Spleen (tissue), 11 donors: ENCODE measurements at regions not wholly inside any gene's neighbourhood (a gene's known extent, or its start where the extent isn't known, plus 50 kb on each side); places are given as distances from the start of the nearest gene placed in this dataset.
A peak's percentile ranks its signal among the peaks of the same experiment; 100 is the strongest.
"Not testable (repeated sequence)": the region's sequence is repeated elsewhere in the genome, so short reads cannot be mapped to it uniquely, and the experiment has no call there.

Source experiments
- DNase-seq: peaks from one replicate; pipeline ENCODE4 v3.0.0-alpha.2; 2020
- H3K27ac ChIP-seq, 8 donors: fragments of 200-600 bp; sonication (generic) in 7 of 8; 1 replicate in 4 of 8; 2 replicates in 4 of 8; pipeline versions ENCODE4 v1.5.0 to v1.8.0; 2016 to 2021; ENCODE audit warnings: inconsistent platforms in 4 of 8, mild to moderate bottlenecking in 4 of 8, moderate library complexity in 1 of 8
- H3K27me3 ChIP-seq, 7 donors: fragments of 200-600 bp; sonication (generic) in 6 of 7; replicated peaks in 1 of 7; 1 replicate in 4 of 7; 2 replicates in 3 of 7; pipeline versions ENCODE4 v1.5.0 to v1.8.0; 2016 to 2021; ENCODE audit warnings: inconsistent platforms in 3 of 7, mild to moderate bottlenecking in 1 of 7
- H3K36me3 ChIP-seq, 6 donors: fragments of 200-600 bp; sonication (generic) in 5 of 6; 1 replicate in 4 of 6; 2 replicates in 2 of 6; pipeline versions ENCODE4 v1.5.0 to v1.8.0; 2016 to 2021; ENCODE audit warnings: inconsistent platforms in 2 of 6
- H3K4me1 ChIP-seq, 6 donors: fragments of 200-600 bp; sonication (generic) in 5 of 6; 1 replicate in 3 of 6; 2 replicates in 3 of 6; pipeline versions ENCODE4 v1.5.0 to v1.8.0; 2016 to 2021; ENCODE audit warnings: inconsistent platforms in 3 of 6
- H3K4me3 ChIP-seq, 8 donors: fragments of 200-600 bp; sonication (generic) in 7 of 8; 1 replicate in 4 of 8; 2 replicates in 4 of 8; pipeline versions ENCODE4 v1.5.0 to v1.8.0; 2016 to 2021; ENCODE audit warnings: inconsistent platforms in 4 of 8, mild to moderate bottlenecking in 4 of 8, moderate library complexity in 2 of 8
- H3K9me3 ChIP-seq, 8 donors: fragments of 200-600 bp; sonication (generic) in 7 of 8; 1 replicate in 4 of 8; 2 replicates in 4 of 8; pipeline versions ENCODE4 v1.5.0 to v1.8.0; 2016 to 2021; ENCODE audit warnings: inconsistent platforms in 4 of 8
- CTCF ChIP-seq, 11 experiments: fragments of 200-600 bp in 7 of 11; fragments of 450-650 bp in 4 of 11; sonication (generic) in 4 of 11; IDR thresholded peaks in 8 of 11; conservative IDR thresholded peaks in 3 of 11; 1 replicate in 7 of 11; 2 replicates in 4 of 11; pipeline versions ENCODE4 v1.4.0 to v1.8.0; 2016 to 2021; ENCODE audit warnings: antibody characterized with exemption in 11 of 11, inconsistent platforms in 4 of 11, mild to moderate bottlenecking in 1 of 11
- POLR2A ChIP-seq, 3 donors: fragments of 450-650 bp; IDR thresholded peaks; one replicate each; pipeline ENCODE4 v1.5.1; 2017; ENCODE audit warnings: antibody characterized with exemption in 3 of 3, mild to moderate bottlenecking in 1 of 3
- POLR2AphosphoS5 ChIP-seq, 3 donors: sonication (generic); formaldehyde crosslinking; IDR thresholded peaks; one replicate each; pipeline ENCODE4 v1.5.1; 2017; ENCODE audit warnings: antibody characterized with exemption in 3 of 3
- WGBS, 5 donors: extraction: QIAGEN DNeasy Blood & Tissue Kit in 3 of 5; methylation state at CpG; one replicate each; pipeline versions ENCODE4 v1.1.5 to v1.1.7; 2013 to 2018; 5-methylcytosine and 5-hydroxymethylcytosine counted together
- intact Hi-C: fragments of 100-400 bp; cut with DNase I; formaldehyde crosslinking; loops from one replicate; pipeline ENCODE4 v1.15.0; 2023; ENCODE audit warnings: low total_unique reads
- donor health status: healthy with polysubstance abuse.
- donor health status: DM: no; HTN: no; CAD: no; lungs with moderate emphysema.
- donor health status: DM: no; HTN: no; CAD: no.
- donor health status: Bipolar disorder and iron deficiency.
- donor health status: healthy.
- donor health status: DM: no; HTN: no; CAD: no.
- donor health status: DM: yes; HTN: yes; CAD: no.

DNA sequence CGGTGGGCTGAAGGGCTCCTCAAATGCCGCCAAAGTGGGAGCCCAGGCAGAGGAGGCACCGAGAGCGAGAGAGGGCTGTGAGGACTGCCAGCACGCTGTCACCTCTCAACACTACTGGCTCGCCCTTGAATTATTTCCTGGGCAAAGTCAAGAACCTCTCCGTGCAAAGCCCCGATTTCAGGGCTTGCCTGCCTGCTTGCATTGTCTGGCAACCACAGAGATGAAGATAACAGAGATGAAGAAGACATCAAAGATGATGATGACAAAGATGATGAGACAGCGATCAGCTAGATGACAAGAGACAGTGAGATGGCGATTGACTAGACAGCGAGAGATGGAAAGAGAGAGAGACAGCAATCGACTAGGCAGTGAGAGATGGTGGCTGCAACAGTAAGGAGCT is 976.5 kb downstream of the ADGRL2 start:
- H3K36me3 ChIP-seq: no peaks in the 10 kb centered on the region
- DNase-seq: no peak
- H3K9me3 ChIP-seq: peaks cover 0 to 18% (median 9%) of the 10 kb centered on the region in 8 donors
- no peaks in the 10 kb centered on the region for H3K27me3 ChIP-seq
- H3K4me3 ChIP-seq: no peak overlapping the region
- intact Hi-C loops: no loop called here
- TF ChIP-seq POLR2A (IDR thresholded peaks at IDR 0.05): no peak
- TF ChIP-seq POLR2AphosphoS5 (IDR thresholded peaks at IDR 0.05): no peak
- no peak for TF ChIP-seq CTCF (IDR thresholded peaks at IDR 0.05 in 8 of 11, conservative IDR thresholded peaks at IDR 0.05 in 3 of 11)
- 85 to 91% (median 90%) methylated on average over 7 to 12 of the region's 12 CpGs for whole genome bisulfite sequencing, 5 donors
- no peaks in the 10 kb centered on the region for H3K4me1 ChIP-seq
- no peak overlapping the region for H3K27ac ChIP-seq

DNA sequence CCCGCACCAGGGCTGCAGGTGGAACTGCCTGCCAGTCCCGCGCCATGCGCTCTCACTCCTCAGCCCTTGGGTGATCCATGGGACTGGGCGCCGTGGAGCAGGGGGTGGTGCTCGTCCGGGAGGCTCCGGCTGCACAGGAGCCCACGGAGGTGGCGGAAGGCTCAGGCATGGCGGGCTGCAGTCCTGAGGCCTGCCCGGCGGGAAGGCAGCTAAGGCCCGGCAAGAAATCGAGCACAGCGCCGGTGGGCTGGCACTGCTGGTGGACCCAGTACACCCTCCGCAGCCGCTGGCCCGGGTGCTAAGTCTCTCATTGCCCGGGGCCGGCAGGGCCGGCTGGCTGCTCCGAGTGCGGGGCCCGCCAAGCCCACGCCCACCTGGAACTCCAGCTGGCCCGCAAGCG is 976.0 kb downstream of the ADGRL2 start:
- H3K4me3 ChIP-seq, intact Hi-C loops, H3K4me1 ChIP-seq, H3K27ac ChIP-seq, H3K27me3 ChIP-seq, H3K36me3 ChIP-seq: not testable (repeated sequence)
- DNase-seq: peak; percentile 62
- 97 to 100% (median 99%) methylated on average over 4 to 30 of the region's 30 CpGs for WGBS, 5 donors
- H3K9me3 ChIP-seq: peaks cover 0 to 18% (median 9%) of the 10 kb centered on the region in 8 donors

DNA sequence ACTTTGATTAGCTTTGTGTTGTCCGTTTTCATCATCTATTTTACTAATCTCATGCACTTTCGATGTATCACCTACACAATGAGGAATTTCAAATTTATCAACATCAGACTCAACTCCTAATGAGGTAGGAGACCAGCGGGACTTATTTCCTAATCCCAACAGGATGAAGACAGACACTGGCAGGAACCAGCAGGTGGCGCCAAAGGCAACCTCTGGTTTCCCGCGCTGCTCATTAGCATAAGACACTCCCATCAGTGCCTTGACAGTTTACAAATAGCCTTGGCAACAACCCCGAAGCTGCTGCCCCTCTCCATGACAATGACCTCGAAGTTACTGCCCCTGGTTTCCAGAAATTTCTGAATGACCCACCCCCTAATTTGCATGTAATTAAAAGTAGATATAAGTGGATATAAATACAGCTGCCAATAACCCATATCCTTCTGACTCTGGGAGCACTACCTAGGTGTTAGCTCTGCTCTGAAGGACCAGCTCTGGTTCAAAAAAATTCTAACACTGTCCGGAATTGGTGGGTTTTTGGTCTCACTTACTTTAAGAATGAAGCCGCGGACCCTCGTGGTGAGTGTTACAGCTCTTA is 974.8 kb downstream of the ADGRL2 start:
- DNase-seq: no peak
- H3K27ac ChIP-seq: no peak overlapping the region
- H3K27me3 ChIP-seq: no peaks in the 10 kb centered on the region
- H3K36me3 ChIP-seq: no peaks in the 10 kb centered on the region
- H3K4me1 ChIP-seq: no peaks in the 10 kb centered on the region
- 83 to 93% (median 89%) methylated on average over 12 of the region's 12 CpGs for WGBS, 5 donors
- H3K9me3 ChIP-seq: peaks cover 0 to 18% (median 9%) of the 10 kb centered on the region in 8 donors
- intact Hi-C loops: no loop called here
- TF ChIP-seq CTCF (IDR thresholded peaks at IDR 0.05 in 8 of 11, conservative IDR thresholded peaks at IDR 0.05 in 3 of 11) (peak in 2 of 11 experiments; percentile 14 to 16), POLR2A (IDR thresholded peaks at IDR 0.05) (no peak)
- H3K4me3 ChIP-seq: no peak overlapping the region

DNA sequence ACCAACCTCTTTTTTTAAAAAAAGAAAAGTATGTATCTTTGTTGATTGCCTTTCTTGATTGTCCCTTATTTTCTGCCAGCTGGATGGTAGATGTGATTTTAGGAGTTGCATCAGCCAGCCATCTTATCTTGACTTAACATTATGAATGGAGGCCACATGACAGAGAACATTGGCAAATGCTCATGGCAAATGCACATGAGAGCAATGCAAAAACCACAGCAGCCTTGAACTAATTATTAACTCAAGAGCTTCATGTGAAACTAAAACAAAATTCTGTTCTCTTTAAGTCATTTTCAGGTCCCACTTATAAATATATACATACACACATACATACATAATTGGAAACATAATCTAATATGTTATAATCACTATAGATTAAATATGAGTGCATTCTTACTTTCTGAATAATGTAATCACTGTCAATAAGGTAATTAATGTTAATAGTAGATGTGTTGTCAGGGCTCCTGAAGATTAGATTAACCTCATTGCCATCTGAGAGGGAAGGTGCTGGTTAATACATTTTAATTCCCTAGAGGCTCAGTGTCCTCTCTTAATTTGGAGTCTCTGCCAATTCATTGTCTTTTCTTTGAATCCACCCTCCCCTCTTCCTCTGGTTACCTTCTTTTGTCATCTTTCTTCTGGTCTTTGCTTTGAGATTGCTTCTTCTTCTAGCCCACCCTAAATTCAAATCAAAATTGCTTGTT is 962.2 kb downstream of the ADGRL2 start:
- Histone ChIP-seq H3K27me3 (no peaks in the 10 kb centered on the region), H3K9me3 (no peaks in the 10 kb centered on the region), H3K4me1 (no peaks in the 10 kb centered on the region), H3K36me3 (no peaks in the 10 kb centered on the region), H3K27ac (no peak overlapping the region), H3K4me3 (no peak overlapping the region)
- intact Hi-C loops: no loop called here
- DNase-seq: no peak
- TF ChIP-seq POLR2AphosphoS5 (IDR thresholded peaks at IDR 0.05) (no peak), CTCF (IDR thresholded peaks at IDR 0.05 in 8 of 11, conservative IDR thresholded peaks at IDR 0.05 in 3 of 11) (no peak), POLR2A (IDR thresholded peaks at IDR 0.05) (no peak)
